ENCODE measurements at regions not wholly inside any gene's neighbourhood (a gene's known extent, or its start where the extent isn't known, plus 50 kb on each side); places are given as distances from the start of the nearest gene placed in this dataset.

DNA sequence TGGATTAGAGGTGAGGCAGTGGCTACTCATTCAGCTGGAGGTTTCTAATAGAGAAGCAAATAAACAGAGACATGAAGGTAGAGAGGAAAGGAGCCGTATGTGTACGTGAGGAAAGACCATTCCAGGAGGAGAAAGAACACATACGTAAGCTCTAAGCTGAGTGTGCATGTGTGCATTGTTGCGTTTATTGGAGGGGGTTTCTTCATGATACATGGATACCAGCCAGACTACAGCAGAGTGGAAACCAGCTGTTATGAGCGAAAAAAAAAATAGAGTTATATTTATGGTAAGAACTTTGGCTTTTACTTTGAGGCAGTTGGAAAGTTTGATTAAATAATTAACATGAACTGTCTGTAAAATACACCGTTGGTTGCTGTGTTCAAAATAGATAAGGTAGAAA, 173.4 kb upstream of the RGS18 start:
- no peak for TF ChIP-seq POLR2A (IDR thresholded peaks at IDR 0.05)
- TF ChIP-seq, protein P1, sequence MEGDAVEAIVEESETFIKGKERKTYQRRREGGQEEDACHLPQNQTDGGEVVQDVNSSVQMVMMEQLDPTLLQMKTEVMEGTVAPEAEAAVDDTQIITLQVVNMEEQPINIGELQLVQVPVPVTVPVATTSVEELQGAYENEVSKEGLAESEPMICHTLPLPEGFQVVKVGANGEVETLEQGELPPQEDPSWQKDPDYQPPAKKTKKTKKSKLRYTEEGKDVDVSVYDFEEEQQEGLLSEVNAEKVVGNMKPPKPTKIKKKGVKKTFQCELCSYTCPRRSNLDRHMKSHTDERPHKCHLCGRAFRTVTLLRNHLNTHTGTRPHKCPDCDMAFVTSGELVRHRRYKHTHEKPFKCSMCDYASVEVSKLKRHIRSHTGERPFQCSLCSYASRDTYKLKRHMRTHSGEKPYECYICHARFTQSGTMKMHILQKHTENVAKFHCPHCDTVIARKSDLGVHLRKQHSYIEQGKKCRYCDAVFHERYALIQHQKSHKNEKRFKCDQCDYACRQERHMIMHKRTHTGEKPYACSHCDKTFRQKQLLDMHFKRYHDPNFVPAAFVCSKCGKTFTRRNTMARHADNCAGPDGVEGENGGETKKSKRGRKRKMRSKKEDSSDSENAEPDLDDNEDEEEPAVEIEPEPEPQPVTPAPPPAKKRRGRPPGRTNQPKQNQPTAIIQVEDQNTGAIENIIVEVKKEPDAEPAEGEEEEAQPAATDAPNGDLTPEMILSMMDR (IDR thresholded peaks at IDR 0.05): no peak
